Activated T-helper 2 cell treated with anti-CD3 and anti-CD28 coated beads, Interferon-gamma antibody, Interleukin-2, Interleukin-4, amounts not matched to agents 10 μg/mL and 5 μg/mL and 100 μg/mL, durations not matched to agents 14 hours and 24 hours and 36 hours (primary cell): ENCODE measurements at regions not wholly inside any gene's neighbourhood (a gene's known extent, or its start where the extent isn't known, plus 50 kb on each side); places are given as distances from the start of the nearest gene placed in this dataset.

ENCODE experiments used
- DNase-seq: peaks from one replicate; pipeline ENCODE4 v3.0.0; 2021; ENCODE audit warnings: low spot score
- H3K27ac Mint-ChIP-seq: one replicate; pipeline ENCODE4 v1.8.0; 2021; ENCODE audit warnings: mixed read lengths
- H3K27me3 Mint-ChIP-seq: one replicate; pipeline ENCODE4 v1.8.0; 2021; ENCODE audit warnings: low read depth, mixed read lengths
- H3K36me3 Mint-ChIP-seq: one replicate; pipeline ENCODE4 v1.8.0; 2021; ENCODE audit warnings: low read depth, mixed read lengths
- H3K4me1 Mint-ChIP-seq: one replicate; pipeline ENCODE4 v1.8.0; 2021; ENCODE audit warnings: low read depth, mixed read lengths
- H3K4me3 Mint-ChIP-seq: one replicate; pipeline ENCODE4 v1.8.0; 2021; ENCODE audit warnings: low read depth, mild to moderate bottlenecking, moderate library complexity, mixed read lengths
- H3K9me3 Mint-ChIP-seq: one replicate; pipeline ENCODE4 v1.8.0; 2021; ENCODE audit warnings: mixed read lengths
- intact Hi-C: fragments of 100-400 bp; cut with micrococcal nuclease; formaldehyde crosslinking; loops from one replicate; pipeline ENCODE4 v1.15.1; 2023

GRCh38 chr18:27724362-27724761 is 452.6 kb downstream of the CDH2 start:
- intact Hi-C loops = no loop called here
- H3K27ac Mint-ChIP-seq = no peak overlapping the region

GRCh38 chr18:27723168-27723567 is 453.8 kb downstream of the CDH2 start:
- H3K27me3 Mint-ChIP-seq = no peaks in the 10 kb centered on the region
- H3K9me3 Mint-ChIP-seq = peaks cover 21% of the 10 kb centered on the region
- no peak overlapping the region for H3K27ac Mint-ChIP-seq
- intact Hi-C loops = no loop called here
- no peak overlapping the region for H3K4me3 Mint-ChIP-seq
- DNase-seq = no peak
- H3K4me1 Mint-ChIP-seq = no peaks in the 10 kb centered on the region
- H3K36me3 Mint-ChIP-seq = no peaks in the 10 kb centered on the region

More at GRCh38 chr18:27724362-27724761, 452.6 kb downstream of the CDH2 start:
- no peak for DNase-seq
- H3K9me3 Mint-ChIP-seq = peaks cover 32% of the 10 kb centered on the region
- no peaks in the 10 kb centered on the region for H3K27me3 Mint-ChIP-seq
- no peaks in the 10 kb centered on the region for H3K4me1 Mint-ChIP-seq
- no peaks in the 10 kb centered on the region for H3K36me3 Mint-ChIP-seq
- H3K4me3 Mint-ChIP-seq = no peak overlapping the region

GRCh38 chr18:27719680-27720079 is 457.2 kb downstream of the CDH2 start:
- Mint-ChIP-seq H3K4me3 (no peak overlapping the region), H3K9me3 (peaks cover 24% of the 10 kb centered on the region), H3K4me1 (no peaks in the 10 kb centered on the region), H3K36me3 (no peaks in the 10 kb centered on the region), H3K27ac (no peak overlapping the region), H3K27me3 (no peaks in the 10 kb centered on the region)
- intact Hi-C loops = no loop called here
- no peak for DNase-seq

- no peak overlapping the region for H3K4me3 Mint-ChIP-seq
- DNase-seq = no peak
- no peak overlapping the region for H3K27ac Mint-ChIP-seq
- H3K9me3 Mint-ChIP-seq = peaks cover 31% of the 10 kb centered on the region
- no peaks in the 10 kb centered on the region for H3K27me3 Mint-ChIP-seq
- H3K36me3 Mint-ChIP-seq = no peaks in the 10 kb centered on the region
- intact Hi-C loops = no loop called here
- H3K4me1 Mint-ChIP-seq = no peaks in the 10 kb centered on the region
These were observed 459.1 kb downstream of the CDH2 start for GRCh38 chr18:27717816-27718215.

GRCh38 chr18:27717250-27717649 is 459.7 kb downstream of the CDH2 start:
- Mint-ChIP-seq H3K4me1 (no peaks in the 10 kb centered on the region), H3K4me3 (no peak overlapping the region)
- DNase-seq = no peak

GRCh38 chr18:27715751-27716150 is 461.2 kb downstream of the CDH2 start:
- intact Hi-C loops = no loop called here
- H3K36me3 Mint-ChIP-seq = no peaks in the 10 kb centered on the region

More at GRCh38 chr18:27717250-27717649, 459.7 kb downstream of the CDH2 start:
- intact Hi-C loops = no loop called here
- Mint-ChIP-seq H3K27ac (no peak overlapping the region), H3K9me3 (peaks cover 33% of the 10 kb centered on the region), H3K36me3 (no peaks in the 10 kb centered on the region), H3K27me3 (no peaks in the 10 kb centered on the region)

GRCh38 chr18:27713738-27714095 is 463.2 kb downstream of the CDH2 start:
- no peak for DNase-seq
- intact Hi-C loops = no loop called here
- Mint-ChIP-seq H3K4me1 (no peaks in the 10 kb centered on the region), H3K27me3 (no peaks in the 10 kb centered on the region), H3K9me3 (peaks cover 44% of the 10 kb centered on the region), H3K36me3 (no peaks in the 10 kb centered on the region), H3K4me3 (no peak overlapping the region), H3K27ac (no peak overlapping the region)

More at GRCh38 chr18:27715751-27716150, 461.2 kb downstream of the CDH2 start:
- H3K27ac Mint-ChIP-seq = no peak overlapping the region
- no peak overlapping the region for H3K4me3 Mint-ChIP-seq
- H3K9me3 Mint-ChIP-seq = peaks cover 42% of the 10 kb centered on the region
- no peak for DNase-seq
- H3K4me1 Mint-ChIP-seq = no peaks in the 10 kb centered on the region
- H3K27me3 Mint-ChIP-seq = no peaks in the 10 kb centered on the region

- Mint-ChIP-seq H3K27me3 (no peaks in the 10 kb centered on the region), H3K4me1 (no peaks in the 10 kb centered on the region), H3K9me3 (peaks cover 47% of the 10 kb centered on the region), H3K36me3 (no peaks in the 10 kb centered on the region), H3K27ac (no peak overlapping the region), H3K4me3 (no peak overlapping the region)
- intact Hi-C loops = no loop called here
- no peak for DNase-seq
These were observed 463.7 kb downstream of the CDH2 start for GRCh38 chr18:27713037-27713737.

GRCh38 chr18:27712066-27712465 is 464.9 kb downstream of the CDH2 start:
- H3K36me3 Mint-ChIP-seq = no peaks in the 10 kb centered on the region
- intact Hi-C loops = no loop called here
- H3K9me3 Mint-ChIP-seq = peaks cover 47% of the 10 kb centered on the region
- H3K27me3 Mint-ChIP-seq = no peaks in the 10 kb centered on the region
- no peak for DNase-seq
- H3K4me3 Mint-ChIP-seq = no peak overlapping the region
- H3K27ac Mint-ChIP-seq = no peak overlapping the region
- no peaks in the 10 kb centered on the region for H3K4me1 Mint-ChIP-seq

GRCh38 chr18:27711382-27711781 is 465.5 kb downstream of the CDH2 start:
- Mint-ChIP-seq H3K4me1 (no peaks in the 10 kb centered on the region), H3K27ac (no peak overlapping the region), H3K4me3 (no peak overlapping the region), H3K27me3 (no peaks in the 10 kb centered on the region), H3K36me3 (no peaks in the 10 kb centered on the region), H3K9me3 (peaks cover 44% of the 10 kb centered on the region)
- no peak for DNase-seq
- intact Hi-C loops = no loop called here

- Mint-ChIP-seq H3K4me1 (no peaks in the 10 kb centered on the region), H3K27me3 (no peaks in the 10 kb centered on the region), H3K4me3 (no peak overlapping the region), H3K36me3 (no peaks in the 10 kb centered on the region), H3K9me3 (peaks cover 39% of the 10 kb centered on the region), H3K27ac (no peak overlapping the region)
- intact Hi-C loops = no loop called here
- DNase-seq = no peak
These were observed 467.6 kb downstream of the CDH2 start for GRCh38 chr18:27709344-27709743.

- peaks cover 45% of the 10 kb centered on the region for H3K9me3 Mint-ChIP-seq
- no peak overlapping the region for H3K4me3 Mint-ChIP-seq
- no peak for DNase-seq
- H3K36me3 Mint-ChIP-seq = no peaks in the 10 kb centered on the region
- H3K27me3 Mint-ChIP-seq = no peaks in the 10 kb centered on the region
- no peak overlapping the region for H3K27ac Mint-ChIP-seq
- intact Hi-C loops = no loop called here
- H3K4me1 Mint-ChIP-seq = no peaks in the 10 kb centered on the region
These were observed 469.7 kb downstream of the CDH2 start for GRCh38 chr18:27707201-27707600.

GRCh38 chr18:27704736-27705361 is 472.1 kb downstream of the CDH2 start:
- intact Hi-C loops = no loop called here
- Mint-ChIP-seq H3K36me3 (no peaks in the 10 kb centered on the region), H3K27ac (no peak overlapping the region), H3K9me3 (peaks cover 39% of the 10 kb centered on the region), H3K4me3 (no peak overlapping the region), H3K4me1 (no peaks in the 10 kb centered on the region), H3K27me3 (no peaks in the 10 kb centered on the region)
- no peak for DNase-seq
